ENCODE measurements at regions not wholly inside any gene's neighbourhood (a gene's known extent, or its start where the extent isn't known, plus 50 kb on each side); places are given as distances from the start of the nearest gene placed in this dataset.

DNA sequence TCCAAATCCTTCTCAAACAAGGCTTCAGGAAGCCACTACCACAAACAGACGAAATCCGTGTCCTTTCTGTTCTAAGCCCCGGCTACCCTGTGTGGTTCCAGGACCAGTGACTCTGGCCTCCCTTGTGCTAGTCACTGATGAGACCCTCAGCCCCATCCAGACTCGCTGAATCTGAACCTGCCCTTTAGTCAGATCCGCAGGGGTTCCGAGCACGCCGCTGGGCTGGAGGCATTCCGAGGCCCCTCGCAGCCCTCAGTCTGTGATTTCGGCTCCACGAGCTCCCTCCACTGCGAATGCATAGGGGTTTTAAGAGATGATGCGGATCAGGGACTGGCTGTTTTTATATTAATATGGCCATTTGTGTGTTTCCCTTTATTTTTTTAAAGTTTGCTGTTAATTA, 292.7 kb downstream of the IRF8 start:
- TF ChIP-seq, protein P1, sequence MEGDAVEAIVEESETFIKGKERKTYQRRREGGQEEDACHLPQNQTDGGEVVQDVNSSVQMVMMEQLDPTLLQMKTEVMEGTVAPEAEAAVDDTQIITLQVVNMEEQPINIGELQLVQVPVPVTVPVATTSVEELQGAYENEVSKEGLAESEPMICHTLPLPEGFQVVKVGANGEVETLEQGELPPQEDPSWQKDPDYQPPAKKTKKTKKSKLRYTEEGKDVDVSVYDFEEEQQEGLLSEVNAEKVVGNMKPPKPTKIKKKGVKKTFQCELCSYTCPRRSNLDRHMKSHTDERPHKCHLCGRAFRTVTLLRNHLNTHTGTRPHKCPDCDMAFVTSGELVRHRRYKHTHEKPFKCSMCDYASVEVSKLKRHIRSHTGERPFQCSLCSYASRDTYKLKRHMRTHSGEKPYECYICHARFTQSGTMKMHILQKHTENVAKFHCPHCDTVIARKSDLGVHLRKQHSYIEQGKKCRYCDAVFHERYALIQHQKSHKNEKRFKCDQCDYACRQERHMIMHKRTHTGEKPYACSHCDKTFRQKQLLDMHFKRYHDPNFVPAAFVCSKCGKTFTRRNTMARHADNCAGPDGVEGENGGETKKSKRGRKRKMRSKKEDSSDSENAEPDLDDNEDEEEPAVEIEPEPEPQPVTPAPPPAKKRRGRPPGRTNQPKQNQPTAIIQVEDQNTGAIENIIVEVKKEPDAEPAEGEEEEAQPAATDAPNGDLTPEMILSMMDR (IDR thresholded peaks at IDR 0.05; ENCODE audit: control insufficient read depth, extremely low read depth, insufficient read depth) = no peak
- no peak overlapping the region for H3K4me3 ChIP-seq (ENCODE audit: low read depth, low read length)
- no peak for DNase-seq (ENCODE audit: low read depth)

DNA sequence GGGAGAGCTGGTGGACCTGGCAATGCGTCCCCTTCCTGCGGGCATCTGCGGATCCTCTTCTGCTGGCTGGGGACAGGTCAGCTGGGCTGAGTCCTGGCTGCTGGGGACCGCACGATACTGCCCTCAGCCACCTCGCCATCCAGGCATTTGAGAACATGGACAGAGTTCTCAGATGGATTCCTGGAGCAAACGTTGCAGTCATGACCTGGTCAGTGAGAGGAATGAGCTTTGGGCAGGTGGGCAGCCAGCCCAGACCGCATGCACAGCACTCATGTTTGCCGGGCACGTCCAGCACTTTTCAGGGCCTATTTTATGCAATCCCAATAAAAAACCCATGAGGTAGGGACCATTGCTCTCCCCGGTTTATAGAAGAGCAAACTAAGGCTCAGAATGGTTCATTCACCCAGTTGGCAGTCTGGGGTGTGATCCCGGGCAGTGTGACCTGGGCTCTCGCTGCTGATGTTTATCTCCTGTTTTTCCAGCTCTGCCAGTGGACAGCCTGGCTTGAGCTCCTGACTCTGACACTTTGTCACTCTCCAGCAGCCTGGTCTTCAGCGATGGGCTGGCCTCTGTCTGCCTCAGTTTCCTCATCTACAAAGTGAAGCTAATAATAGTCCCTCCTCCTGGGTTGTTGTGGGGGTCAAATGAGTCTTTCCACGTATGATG, 294.7 kb downstream of the IRF8 start:
- DNase-seq (ENCODE audit: low read depth) = peak; percentile 2
- TF ChIP-seq, protein P1 (IDR thresholded peaks at IDR 0.05; ENCODE audit: control insufficient read depth, extremely low read depth, insufficient read depth) = no peak
- no peak overlapping the region for H3K4me3 ChIP-seq (ENCODE audit: low read depth, low read length)

DNA sequence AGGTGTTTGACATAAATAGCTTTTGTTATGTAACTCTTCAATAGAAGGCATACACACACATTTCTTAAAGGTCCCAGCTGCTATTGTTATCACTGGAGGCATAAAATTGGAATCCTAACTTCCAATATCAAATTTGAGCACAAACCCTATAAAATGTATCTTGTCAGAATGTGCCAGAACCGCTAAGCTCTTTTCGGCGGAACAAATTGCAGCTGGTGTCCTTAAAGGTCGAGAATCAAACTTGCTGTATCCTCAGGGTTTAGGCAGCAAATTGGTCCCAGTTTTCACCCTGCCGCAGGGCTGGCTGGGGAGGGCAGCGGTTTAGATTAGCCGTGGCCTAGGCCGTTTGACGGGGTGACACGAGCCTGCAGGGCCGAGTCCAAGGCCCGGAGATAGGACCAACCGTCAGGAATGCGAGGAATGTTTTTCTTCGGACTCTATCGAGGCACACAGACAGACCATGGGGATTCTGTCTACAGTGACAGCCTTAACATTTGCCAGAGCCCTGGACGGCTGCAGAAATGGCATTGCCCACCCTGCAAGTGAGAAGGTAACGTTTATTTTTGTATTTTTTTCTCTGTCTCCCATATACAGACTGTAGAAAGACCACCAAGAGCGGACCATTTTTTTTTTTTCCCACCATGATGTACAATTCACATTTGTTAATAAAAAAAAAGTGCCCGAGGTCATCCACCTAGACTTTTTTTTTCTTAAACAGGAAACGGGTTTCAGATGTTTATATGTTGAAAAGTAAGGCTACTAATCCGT, 297.1 kb downstream of the IRF8 start:
- no peak for DNase-seq (ENCODE audit: low read depth)
- TF ChIP-seq, protein P1 (IDR thresholded peaks at IDR 0.05; ENCODE audit: control insufficient read depth, extremely low read depth, insufficient read depth) = no peak

DNA sequence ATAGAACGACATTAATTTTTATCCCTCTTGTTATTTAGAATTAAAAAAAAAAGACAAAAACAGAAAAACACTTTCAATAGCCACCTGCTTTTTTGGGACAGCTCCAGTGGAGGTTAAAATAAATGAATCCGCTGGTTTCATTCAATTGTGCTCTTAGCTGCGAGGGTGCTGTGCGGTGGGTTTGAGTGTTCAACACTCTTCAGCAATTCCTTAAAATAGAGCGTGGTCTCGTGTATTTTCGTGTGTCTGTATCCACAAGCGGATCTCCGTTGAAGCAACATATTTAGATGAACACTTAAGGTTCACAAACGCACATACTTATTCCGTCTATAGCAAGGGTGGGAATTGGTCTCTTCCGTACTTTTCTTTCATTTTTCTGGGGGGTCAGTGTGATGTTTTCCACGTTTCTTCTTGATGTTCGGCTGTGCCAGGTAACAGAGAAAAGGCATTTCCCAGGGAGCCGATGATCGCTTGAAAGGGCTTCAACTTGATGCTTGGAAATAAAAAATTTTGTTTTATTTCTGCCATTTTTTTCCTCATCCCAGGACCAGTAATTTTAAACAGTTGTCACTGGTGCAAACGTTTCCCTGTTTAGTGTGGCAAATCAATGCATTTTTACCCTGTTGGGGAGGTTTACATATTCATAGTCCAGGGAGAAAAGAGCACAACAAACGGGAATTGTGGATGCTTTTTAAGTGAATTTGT, 297.9 kb downstream of the IRF8 start:
- no peak overlapping the region for H3K4me3 ChIP-seq (ENCODE audit: low read depth, low read length)
- TF ChIP-seq, protein P1 (IDR thresholded peaks at IDR 0.05; ENCODE audit: control insufficient read depth, extremely low read depth, insufficient read depth) = no peak

More for the DNA sequence above, 297.1 kb downstream of the IRF8 start:
- H3K4me3 ChIP-seq (ENCODE audit: low read depth, low read length) = no peak overlapping the region

DNA sequence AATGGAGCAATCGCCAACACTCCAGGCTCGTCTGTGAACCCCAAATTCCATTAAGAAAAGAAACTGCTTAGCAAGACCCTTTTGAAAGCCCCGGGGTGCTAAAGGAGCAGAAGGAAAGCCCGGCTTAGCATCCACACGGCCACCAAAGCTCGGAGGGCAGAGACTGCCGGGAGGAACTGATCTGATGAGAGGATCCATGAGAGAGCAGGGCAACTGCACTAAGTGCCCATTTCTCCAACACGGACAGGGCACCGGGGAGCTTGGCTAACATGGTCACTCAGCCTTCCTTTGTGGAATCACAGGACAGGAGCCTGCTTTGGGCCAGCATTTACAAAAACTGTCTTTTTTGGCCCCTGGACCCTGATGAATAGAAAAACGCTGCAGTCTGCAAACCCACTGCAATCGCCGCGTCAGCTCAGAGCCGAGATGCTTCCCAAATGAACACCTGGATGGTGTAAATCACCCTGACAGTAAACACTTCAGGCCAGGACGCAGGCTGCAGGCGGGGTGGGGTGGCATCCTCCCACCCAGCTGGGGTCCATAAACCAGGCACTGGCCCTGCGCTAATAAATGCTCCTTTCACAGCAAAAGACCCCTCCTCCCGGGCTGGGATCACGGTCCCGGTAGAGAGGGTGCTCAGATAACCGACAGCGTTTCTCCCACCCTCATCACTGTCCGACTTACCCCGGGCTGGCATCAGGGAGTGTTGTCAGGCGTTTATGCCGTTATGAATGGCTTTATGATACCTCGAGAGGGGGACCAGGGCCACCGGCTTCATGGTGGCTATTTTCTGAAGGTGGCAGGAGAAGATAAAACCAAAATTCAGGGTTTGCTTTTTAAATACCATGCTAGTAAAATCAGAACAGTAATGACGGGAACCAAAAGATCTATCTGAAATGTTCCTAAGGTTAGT, 299.5 kb downstream of the IRF8 start:
- DNase-seq (ENCODE audit: low read depth) = no peak
- no peak overlapping the region for H3K4me3 ChIP-seq (ENCODE audit: low read depth, low read length)
- TF ChIP-seq, protein P1 (IDR thresholded peaks at IDR 0.05; ENCODE audit: control insufficient read depth, extremely low read depth, insufficient read depth) = no peak

More for the DNA sequence above, 297.9 kb downstream of the IRF8 start:
- no peak for DNase-seq (ENCODE audit: low read depth)

DNA sequence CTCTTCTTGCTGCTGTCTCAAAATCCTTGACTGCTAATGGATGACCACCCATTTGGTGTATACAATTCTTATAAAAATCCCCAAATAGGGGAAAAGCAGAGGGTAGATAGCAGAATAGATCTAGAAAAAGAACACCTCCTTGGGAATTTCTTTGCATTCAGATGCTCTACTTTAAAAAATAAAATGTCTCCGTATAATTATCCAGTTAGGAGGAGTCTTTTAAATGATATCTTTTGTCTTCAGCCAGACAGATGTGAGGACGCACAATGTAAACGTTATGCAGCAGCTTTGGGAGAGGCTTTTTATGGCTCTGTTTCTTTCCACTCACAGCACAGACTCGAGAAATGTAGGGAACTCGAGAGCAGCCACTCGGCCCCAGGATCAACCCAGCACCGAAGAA, 300.2 kb downstream of the IRF8 start:
- TF ChIP-seq, protein P1 (IDR thresholded peaks at IDR 0.05; ENCODE audit: control insufficient read depth, extremely low read depth, insufficient read depth) = no peak
- DNase-seq (ENCODE audit: low read depth) = no peak
- no peak overlapping the region for H3K4me3 ChIP-seq (ENCODE audit: low read depth, low read length)
